ENCODE measurements at regions not wholly inside any gene's neighbourhood (a gene's known extent, or its start where the extent isn't known, plus 50 kb on each side); places are given as distances from the start of the nearest gene placed in this dataset.

- no peak for TF ChIP-seq ARID4A (CRISPR knock-in tag; IDR thresholded peaks at IDR 0.05; ENCODE audit: borderline replicate concordance)
- TF ChIP-seq ZBTB25 (CRISPR knock-in tag; IDR thresholded peaks at IDR 0.05): no peak
- no peak for TF ChIP-seq ZNF713 (CRISPR knock-in tag; IDR thresholded peaks at IDR 0.05)
Observed at GRCh38 chr2:173652311-173652710, 297.6 kb downstream of the CDCA7 start (continued).

GRCh38 chr2:173652767-173653431, 298.2 kb downstream of the CDCA7 start:
- Histone ChIP-seq H3K79me2 (ENCODE audit: insufficient read depth, low read length) (no peaks in the 10 kb centered on the region), H4K20me1 (ENCODE audit: insufficient read depth, low read length) (no peaks in the 10 kb centered on the region), H3K9me3 (ENCODE audit: low read length) (no peaks in the 10 kb centered on the region), H2AFZ (ENCODE audit: low read length) (no peak overlapping the region), H3K9ac (ENCODE audit: insufficient read depth, low read depth, low read length) (no peak overlapping the region), H3K4me1 (ENCODE audit: insufficient read depth, low read length) (no peaks in the 10 kb centered on the region), H3K4me3 (replicated peaks in 1 of 3; ENCODE audit: insufficient read depth in 1 of 3, low read depth in 2 of 3, low read length in 3 of 3) (no peak overlapping the region), H3K4me2 (ENCODE audit: low read depth, low read length) (no peak overlapping the region), H3K27ac (ENCODE audit: extremely low read length, insufficient read depth, low read length) (no peak overlapping the region), H3K27me3 (ENCODE audit: control insufficient read depth in 1 of 2, insufficient read depth in 2 of 2, low read length in 2 of 2) (peaks cover 2 to 6% of the 10 kb centered on the region in 2 experiments; a peak in 2 of 5 replicates), H3K36me3 (replicated peaks in 1 of 2; ENCODE audit: control insufficient read depth in 1 of 2, insufficient read depth in 2 of 2, low read length in 2 of 2) (no peaks in the 10 kb centered on the region)
- FAIRE-seq (no peak), DNase-seq (ENCODE audit: low spot score) (peak; percentile 64), ATAC-seq (no peak; the same call in 2 of the 3 replicates)
- no TSS peak for BruUV-seq (replicated peaks)
- intact Hi-C loops (cut with micrococcal nuclease; ENCODE audit: unreplicated experiment) (no loop called here), in situ Hi-C loops (cut with HindIII; ENCODE audit: extremely low pct_ligation_motif_present, low pct_unique_long_range_greater_than_20kb) (no loop called here)
- ChIA-PET CTCF (ENCODE audit: low intra/inter-chr PET ratio, low total read pairs) (no interaction called here), POLR2A (no interaction called here)
- 25% methylated on average over 10 of the region's 10 CpGs for WGBS (ENCODE audit: low lambda C conversion rate)
- TF ChIP-seq ZNF20 (CRISPR knock-in tag; IDR thresholded peaks at IDR 0.05) (no peak), FOSL2 (CRISPR knock-in tag; IDR thresholded peaks at IDR 0.05) (peak; percentile 52)

Measured in HepG2 (cell line).